HepG2 (cell line): ENCODE measurements at regions not wholly inside any gene's neighbourhood (a gene's known extent, or its start where the extent isn't known, plus 50 kb on each side); places are given as distances from the start of the nearest gene placed in this dataset.

Experiments
- ATAC-seq: fragments of 200-7000 bp; cut with Tn5 transposase; 3 replicates; pipeline ENCODE4 v1.9.1; 2020; ENCODE audit warnings: mild to moderate bottlenecking, moderate library complexity
- BruUV-seq: library from RNA; stranded (reverse); fragments of 400-500 nt; replicated peaks from 2 replicates; lab custom pipeline; 2021; lab: Mats Ljungman, UMichigan
- CTCF ChIA-PET: fragments of 300-600 bp; formaldehyde crosslinking; extraction: SDS; loops from one replicate; lab custom pipeline; 2021; ENCODE audit warnings: low total read pairs, inconsistent platforms, low intra/inter-chr PET ratio; lab: Yijun Ruan, JAX
- POLR2A ChIA-PET: fragments of 350-600 bp; sonication (Branson Sonifier 250); formaldehyde crosslinking; loops from one replicate; lab custom pipeline; 2020; ENCODE audit warnings: antibody characterized with exemption, inconsistent platforms; lab: Yijun Ruan, JAX
- DNase-seq: peaks from one replicate; pipeline ENCODE4 v3.0.0-alpha.2; 2015; ENCODE audit warnings: low spot score
- FAIRE-seq: peaks from 3 replicates; lab custom pipeline; 2011; peaks lifted over from hg19 to GRCh38; lab: Jason Lieb, UNC
- H2AFZ ChIP-seq: one replicate; pipeline ENCODE4 v1.6.1; 2011; ENCODE audit warnings: low read length, inconsistent platforms
- H3K27ac ChIP-seq: fragments of 300-600 bp; 3 replicates; pipeline ENCODE4 v1.8.0; 2011; ENCODE audit warnings: mixed run types, mild to moderate bottlenecking, mixed read lengths, low read length, inconsistent platforms; ENCODE audit not compliant: insufficient read depth; ENCODE audit errors: extremely low read length
- H3K27me3 ChIP-seq, 2 experiments: fragments of 200-600 bp in 1 of 2; 2 replicates in 1 of 2; 3 replicates in 1 of 2; pipeline versions ENCODE4 v1.6.0 to v1.8.0; 2011; ENCODE audit warnings: low read length in 2 of 2, mild to moderate bottlenecking in 2 of 2, moderate library complexity in 2 of 2, inconsistent platforms in 1 of 2; ENCODE audit not compliant: insufficient read depth in 2 of 2, control insufficient read depth in 1 of 2
- H3K36me3 ChIP-seq, 2 experiments: fragments of 200-600 bp in 1 of 2; replicated peaks in 1 of 2; 2 replicates in 1 of 2; 3 replicates in 1 of 2; pipeline versions ENCODE4 v1.5.1 to v1.8.0; 2011; ENCODE audit warnings: low read length in 2 of 2, inconsistent platforms in 1 of 2; ENCODE audit not compliant: insufficient read depth in 2 of 2, control insufficient read depth in 1 of 2
- H3K4me1 ChIP-seq: 2 replicates; pipeline ENCODE4 v1.5.1; 2012; ENCODE audit warnings: low read length, inconsistent platforms; ENCODE audit not compliant: insufficient read depth
- H3K4me2 ChIP-seq: 2 replicates; pipeline ENCODE4 v1.6.0; 2011; ENCODE audit warnings: low read depth, low read length, inconsistent platforms
- H3K4me3 ChIP-seq, 3 experiments: fragments of 200-600 bp in 1 of 3; sonication (generic), shearing (Covaris generic) in 1 of 3; replicated peaks in 1 of 3; 2 replicates each; pipeline ENCODE4 v1.5.1; 2011 to 2016; ENCODE audit warnings: low read length in 3 of 3, inconsistent platforms in 2 of 3, low read depth in 2 of 3, mild to moderate bottlenecking in 2 of 3, control low read depth in 1 of 3, mixed read lengths in 1 of 3; ENCODE audit not compliant: insufficient read depth in 1 of 3
- H3K79me2 ChIP-seq: one replicate; pipeline ENCODE4 v1.6.1; 2011; ENCODE audit warnings: low read length, inconsistent platforms; ENCODE audit not compliant: insufficient read depth
- H3K9ac ChIP-seq: 2 replicates; pipeline ENCODE4 v1.6.0; 2011; ENCODE audit warnings: mild to moderate bottlenecking, low read depth, low read length, inconsistent platforms; ENCODE audit not compliant: insufficient read depth
- H3K9me3 ChIP-seq: 2 replicates; pipeline ENCODE4 v1.5.1; 2012; ENCODE audit warnings: mild to moderate bottlenecking, low read length
- H4K20me1 ChIP-seq: 2 replicates; pipeline ENCODE4 v1.6.0; 2011; ENCODE audit warnings: inconsistent platforms, mild to moderate bottlenecking, low read length, moderate library complexity; ENCODE audit not compliant: insufficient read depth
- HNRNPH1 ChIP-seq: fragments of 200-400 bp; formaldehyde crosslinking; optimal IDR thresholded peaks from 2 replicates; pipeline ENCODE3; 2017; ENCODE audit warnings: mild to moderate bottlenecking, low read depth, low read length
- KDM3A ChIP-seq: IDR thresholded peaks from 2 replicates; pipeline ENCODE4 v1.6.1; 2018; ENCODE audit warnings: low read depth, missing compliant biosample characterization
- MAFF ChIP-seq: IDR thresholded peaks from 2 replicates; pipeline ENCODE4 v1.6.1; 2011; ENCODE audit warnings: low read depth, low read length, improper control_type of control experiment
- MLXIP ChIP-seq: sonication (generic); formaldehyde crosslinking; IDR thresholded peaks from 2 replicates; pipeline ENCODE4 v1.9.0; 2021; ENCODE audit warnings: missing genetic modification reagents, borderline replicate concordance
- TEAD3 ChIP-seq: optimal IDR thresholded peaks from 2 replicates; pipeline ENCODE3; 2016; ENCODE audit warnings: borderline replicate concordance
- ZBTB21 ChIP-seq: sonication (generic); formaldehyde crosslinking; IDR thresholded peaks from 2 replicates; pipeline ENCODE4 v1.4.0; 2020; ENCODE audit warnings: missing genetic modification reagents
- ZMYM4 ChIP-seq: sonication (generic); formaldehyde crosslinking; IDR thresholded peaks from 2 replicates; pipeline ENCODE4 v1.8.1; 2023; ENCODE audit warnings: mild to moderate bottlenecking, missing genetic modification reagents
- ZNF256 ChIP-seq: sonication (generic); formaldehyde crosslinking; conservative IDR thresholded peaks from 2 replicates; pipeline ENCODE4 v1.4.0; 2020; ENCODE audit warnings: missing genetic modification reagents
- ZNF335 ChIP-seq: sonication (generic); formaldehyde crosslinking; IDR thresholded peaks from 2 replicates; pipeline ENCODE4 v1.4.0; 2020; ENCODE audit warnings: missing genetic modification reagents
- ZSCAN9 ChIP-seq: IDR thresholded peaks from 2 replicates; pipeline ENCODE4 v1.6.1; 2016; ENCODE audit warnings: borderline replicate concordance
- WGBS: methylation state at CpG from one replicate; pipeline ENCODE4 v1.1.6; 2017; ENCODE audit warnings: low lambda C conversion rate; 5-methylcytosine and 5-hydroxymethylcytosine counted together
- in situ Hi-C: cut with HindIII; loops from 2 replicates; pipeline ENCODE4 v1.10.0; 2017; ENCODE audit warnings: low pct_unique_long_range_greater_than_20kb; ENCODE audit not compliant: extremely low pct_ligation_motif_present
- intact Hi-C: fragments of 100-400 bp; cut with micrococcal nuclease; formaldehyde crosslinking; loops from one replicate; pipeline ENCODE4 v1.10.0; 2022; ENCODE audit not compliant: unreplicated experiment
- TF ChIP-seq, protein P1 (sequence below): sonication (generic); formaldehyde crosslinking; IDR thresholded peaks from one replicate; pipeline ENCODE4 v1.5.1; 2020; ENCODE audit warnings: mild to moderate bottlenecking, missing genetic modification reagents; ENCODE audit errors: not compliant biosample characterization
- TF ChIP-seq, protein P2 (sequence below): sonication (generic); formaldehyde crosslinking; IDR thresholded peaks from 2 replicates; pipeline ENCODE4 v1.8.1; 2023; ENCODE audit warnings: mild to moderate bottlenecking, inconsistent platforms, moderate library complexity, missing genetic modification reagents, borderline replicate concordance

GRCh38 chr13:112128331-112128610 is 61.3 kb downstream of the SOX1 start:
- Histone ChIP-seq H3K79me2 (no peaks in the 10 kb centered on the region), H3K27ac (no peak overlapping the region), H3K4me2 (no peak overlapping the region), H3K36me3 (no peaks in the 10 kb centered on the region), H3K27me3 (peaks cover 4 to 76% of the 10 kb centered on the region in 2 experiments), H3K4me1 (no peaks in the 10 kb centered on the region), H2AFZ (no peak overlapping the region), H4K20me1 (no peaks in the 10 kb centered on the region), H3K9ac (no peak overlapping the region), H3K9me3 (no peaks in the 10 kb centered on the region), H3K4me3 (no peak overlapping the region)
- ChIA-PET CTCF (no interaction called here), POLR2A (no interaction called here)
- BruUV-seq, result no TSS peak
- no peak for TF ChIP-seq ZSCAN9 (CRISPR knock-in tag)
- no peak for TF ChIP-seq TEAD3 (CRISPR knock-in tag)
- no peak for TF ChIP-seq ZNF256 (CRISPR knock-in tag)
- TF ChIP-seq HNRNPH1, result no peak
- TF ChIP-seq ZNF335 (CRISPR knock-in tag), result no peak
- TF ChIP-seq ZMYM4 (CRISPR knock-in tag), result no peak
- no peak for TF ChIP-seq ZBTB21 (CRISPR knock-in tag)
- TF ChIP-seq MLXIP, result no peak
- TF ChIP-seq, protein P1, sequence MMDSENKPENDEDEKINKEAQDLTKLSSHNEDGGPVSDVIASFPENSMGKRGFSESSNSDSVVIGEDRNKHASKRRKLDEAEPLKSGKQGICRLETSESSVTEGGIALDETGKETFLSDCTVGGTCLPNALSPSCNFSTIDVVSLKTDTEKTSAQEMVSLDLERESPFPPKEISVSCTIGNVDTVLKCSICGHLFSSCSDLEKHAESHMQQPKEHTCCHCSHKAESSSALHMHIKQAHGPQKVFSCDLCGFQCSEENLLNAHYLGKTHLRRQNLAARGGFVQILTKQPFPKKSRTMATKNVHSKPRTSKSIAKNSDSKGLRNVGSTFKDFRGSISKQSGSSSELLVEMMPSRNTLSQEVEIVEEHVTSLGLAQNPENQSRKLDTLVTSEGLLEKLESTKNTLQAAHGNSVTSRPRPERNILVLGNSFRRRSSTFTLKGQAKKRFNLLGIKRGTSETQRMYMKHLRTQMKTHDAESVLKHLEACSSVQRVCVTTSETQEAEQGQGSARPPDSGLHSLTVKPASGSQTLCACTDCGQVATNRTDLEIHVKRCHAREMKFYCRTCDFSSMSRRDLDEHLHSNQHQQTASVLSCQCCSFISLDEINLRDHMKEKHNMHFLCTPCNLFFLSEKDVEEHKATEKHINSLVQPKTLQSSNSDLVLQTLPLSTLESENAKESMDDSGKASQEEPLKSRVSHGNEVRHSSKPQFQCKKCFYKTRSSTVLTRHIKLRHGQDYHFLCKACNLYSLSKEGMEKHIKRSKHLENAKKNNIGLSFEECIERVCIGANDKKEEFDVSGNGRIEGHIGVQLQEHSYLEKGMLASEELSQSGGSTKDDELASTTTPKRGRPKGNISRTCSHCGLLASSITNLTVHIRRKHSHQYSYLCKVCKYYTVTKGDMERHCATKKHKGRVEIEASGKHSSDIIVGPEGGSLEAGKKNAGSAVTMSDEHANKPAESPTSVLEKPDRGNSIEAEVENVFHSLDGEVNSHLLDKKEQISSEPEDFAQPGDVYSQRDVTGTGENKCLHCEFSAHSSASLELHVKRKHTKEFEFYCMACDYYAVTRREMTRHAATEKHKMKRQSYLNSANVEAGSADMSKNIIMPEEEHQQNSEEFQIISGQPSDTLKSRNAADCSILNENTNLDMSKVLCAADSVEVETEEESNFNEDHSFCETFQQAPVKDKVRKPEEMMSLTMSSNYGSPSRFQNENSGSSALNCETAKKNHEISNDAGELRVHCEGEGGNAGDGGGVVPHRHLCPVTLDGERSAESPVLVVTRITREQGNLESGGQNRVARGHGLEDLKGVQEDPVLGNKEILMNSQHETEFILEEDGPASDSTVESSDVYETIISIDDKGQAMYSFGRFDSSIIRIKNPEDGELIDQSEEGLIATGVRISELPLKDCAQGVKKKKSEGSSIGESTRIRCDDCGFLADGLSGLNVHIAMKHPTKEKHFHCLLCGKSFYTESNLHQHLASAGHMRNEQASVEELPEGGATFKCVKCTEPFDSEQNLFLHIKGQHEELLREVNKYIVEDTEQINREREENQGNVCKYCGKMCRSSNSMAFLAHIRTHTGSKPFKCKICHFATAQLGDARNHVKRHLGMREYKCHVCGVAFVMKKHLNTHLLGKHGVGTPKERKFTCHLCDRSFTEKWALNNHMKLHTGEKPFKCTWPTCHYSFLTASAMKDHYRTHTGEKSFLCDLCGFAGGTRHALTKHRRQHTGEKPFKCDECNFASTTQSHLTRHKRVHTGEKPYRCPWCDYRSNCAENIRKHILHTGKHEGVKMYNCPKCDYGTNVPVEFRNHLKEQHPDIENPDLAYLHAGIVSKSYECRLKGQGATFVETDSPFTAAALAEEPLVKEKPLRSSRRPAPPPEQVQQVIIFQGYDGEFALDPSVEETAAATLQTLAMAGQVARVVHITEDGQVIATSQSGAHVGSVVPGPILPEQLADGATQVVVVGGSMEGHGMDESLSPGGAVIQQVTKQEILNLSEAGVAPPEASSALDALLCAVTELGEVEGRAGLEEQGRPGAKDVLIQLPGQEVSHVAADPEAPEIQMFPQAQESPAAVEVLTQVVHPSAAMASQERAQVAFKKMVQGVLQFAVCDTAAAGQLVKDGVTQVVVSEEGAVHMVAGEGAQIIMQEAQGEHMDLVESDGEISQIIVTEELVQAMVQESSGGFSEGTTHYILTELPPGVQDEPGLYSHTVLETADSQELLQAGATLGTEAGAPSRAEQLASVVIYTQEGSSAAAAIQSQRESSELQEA, result no peak
- no peak for TF ChIP-seq KDM3A
- TF ChIP-seq MAFF, result no peak
- TF ChIP-seq, protein P2, sequence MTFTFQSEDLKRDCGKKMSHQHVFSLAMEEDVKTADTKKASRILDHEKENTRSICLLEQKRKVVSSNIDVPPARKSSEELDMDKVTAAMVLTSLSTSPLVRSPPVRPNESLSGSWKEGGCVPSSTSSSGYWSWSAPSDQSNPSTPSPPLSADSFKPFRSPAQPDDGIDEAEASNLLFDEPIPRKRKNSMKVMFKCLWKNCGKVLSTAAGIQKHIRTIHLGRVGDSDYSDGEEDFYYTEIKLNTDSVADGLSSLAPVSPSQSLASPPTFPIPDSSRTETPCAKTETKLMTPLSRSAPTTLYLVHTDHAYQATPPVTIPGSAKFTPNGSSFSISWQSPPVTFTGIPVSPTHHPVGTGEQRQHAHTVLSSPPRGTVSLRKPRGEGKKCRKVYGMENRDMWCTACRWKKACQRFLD, result no peak
- ATAC-seq (no peak), DNase-seq (no peak), FAIRE-seq (no peak)
- in situ Hi-C loops (no loop called here), intact Hi-C loops (no loop called here)
- 2% methylated on average over 8 of the region's 8 CpGs for WGBS
